Upper lobe of left lung (tissue), 6 donors: ENCODE measurements at regions not wholly inside any gene's neighbourhood (a gene's known extent, or its start where the extent isn't known, plus 50 kb on each side); places are given as distances from the start of the nearest gene placed in this dataset.
"Not testable (repeated sequence)": the region's sequence is repeated elsewhere in the genome, so short reads cannot be mapped to it uniquely, and the experiment has no call there.

Source experiments
- ATAC-seq, 2 donors: fragments of 200-7000 bp; cut with Tn5 transposase; one replicate each; pipeline ENCODE4 v1.9.1; 2022; ENCODE audit warnings: mild to moderate bottlenecking in 2 of 2, moderate library complexity in 2 of 2; ENCODE audit not compliant: low FRiP score in 2 of 2
- DNase-seq, 2 donors: peaks; one replicate each; pipeline ENCODE4 v3.0.0-alpha.2; 2019 to 2020
- H3K27ac ChIP-seq, 4 donors: fragments of 200-600 bp; sonication (generic); one replicate each; pipeline ENCODE4 v1.5.1; 2016 to 2019
- H3K27me3 ChIP-seq, 4 donors: fragments of 200-600 bp; sonication (generic); one replicate each; pipeline ENCODE4 v1.5.1; 2017 to 2019
- H3K36me3 ChIP-seq, 4 donors: fragments of 200-600 bp; sonication (generic); one replicate each; pipeline ENCODE4 v1.5.1; 2016 to 2019
- H3K4me1 ChIP-seq, 4 donors: fragments of 200-600 bp; sonication (generic); one replicate each; pipeline ENCODE4 v1.5.1; 2018 to 2019
- H3K4me3 ChIP-seq, 4 donors: fragments of 200-600 bp; sonication (generic); one replicate each; pipeline ENCODE4 v1.5.1; 2017 to 2019; ENCODE audit warnings: mild to moderate bottlenecking in 2 of 4, moderate library complexity in 1 of 4
- H3K9me3 ChIP-seq, 4 donors: fragments of 200-600 bp; sonication (generic); one replicate each; pipeline ENCODE4 v1.5.1; 2018 to 2019
- CTCF ChIP-seq, 6 experiments: fragments of 450-650 bp in 4 of 6; fragments of 200-600 bp in 2 of 6; sonication (generic) in 2 of 6; IDR thresholded peaks; one replicate each; pipeline ENCODE4 v1.5.1; 2016 to 2019; ENCODE audit warnings: antibody characterized with exemption in 6 of 6
- EP300 ChIP-seq, 4 donors: sonication (generic); formaldehyde crosslinking; IDR thresholded peaks; one replicate each; pipeline ENCODE4 v1.5.1; 2017; ENCODE audit warnings: antibody characterized with exemption in 4 of 4, control low read depth in 2 of 4
- POLR2A ChIP-seq, 4 donors: fragments of 450-650 bp; IDR thresholded peaks; one replicate each; pipeline ENCODE4 v1.5.1; 2016 to 2017; ENCODE audit warnings: antibody characterized with exemption in 4 of 4, mild to moderate bottlenecking in 2 of 4
- POLR2AphosphoS5 ChIP-seq, 2 donors: sonication (generic); formaldehyde crosslinking; IDR thresholded peaks; one replicate each; pipeline ENCODE4 v1.5.1; 2017; ENCODE audit warnings: antibody characterized with exemption in 2 of 2
- WGBS, 2 donors: methylation state at CpG; one replicate each; pipeline ENCODE4 v1.1.5; 2017 to 2018; 5-methylcytosine and 5-hydroxymethylcytosine counted together
- donor health status: DM: no; HTN: no; CAD: no; lungs with moderate emphysema.
- donor health status: DM: no; HTN: yes; CAD: no; lungs with severe emphysema.

- H3K4me3 ChIP-seq: no peak overlapping the region
- H3K9me3 ChIP-seq: no peaks in the 10 kb centered on the region
- 91 to 95% methylated on average over 4 of the region's 4 CpGs for WGBS, 2 donors
- TF ChIP-seq CTCF (IDR thresholded peaks at IDR 0.05) (no peak), POLR2AphosphoS5 (IDR thresholded peaks at IDR 0.05) (no peak), EP300 (IDR thresholded peaks at IDR 0.05) (no peak), POLR2A (IDR thresholded peaks at IDR 0.05) (no peak)
- H3K36me3 ChIP-seq: no peaks in the 10 kb centered on the region
- no peak for DNase-seq
- no peak overlapping the region for H3K27ac ChIP-seq
- H3K4me1 ChIP-seq: no peaks in the 10 kb centered on the region
- no peaks in the 10 kb centered on the region for H3K27me3 ChIP-seq
- ATAC-seq: no peak
Observed at GRCh38 chr6:27736686-27737085, 175.5 kb downstream of the OR2B2 start.

- DNase-seq (no peak), ATAC-seq (no peak)
- H3K27me3 ChIP-seq: no peaks in the 10 kb centered on the region
- no peaks in the 10 kb centered on the region for H3K36me3 ChIP-seq
- no peak overlapping the region for H3K27ac ChIP-seq
- H3K9me3 ChIP-seq: no peaks in the 10 kb centered on the region
- 81 to 83% methylated on average over 16 of the region's 16 CpGs for WGBS, 2 donors
- H3K4me3 ChIP-seq: no peak overlapping the region
- no peaks in the 10 kb centered on the region for H3K4me1 ChIP-seq
- TF ChIP-seq CTCF (IDR thresholded peaks at IDR 0.05): no peak
- no peak for TF ChIP-seq EP300 (IDR thresholded peaks at IDR 0.05)
- TF ChIP-seq POLR2A (IDR thresholded peaks at IDR 0.05): no peak
- TF ChIP-seq POLR2AphosphoS5 (IDR thresholded peaks at IDR 0.05): no peak
Observed at GRCh38 chr6:27728442-27728841, 183.8 kb downstream of the OR2B2 start.

GRCh38 chr6:27726619-27727023 lies 185.6 kb downstream of the OR2B2 start:
- Histone ChIP-seq H3K4me3 (no peak overlapping the region), H3K27me3 (no peaks in the 10 kb centered on the region), H3K27ac (no peak overlapping the region), H3K4me1 (no peaks in the 10 kb centered on the region), H3K9me3 (no peaks in the 10 kb centered on the region), H3K36me3 (no peaks in the 10 kb centered on the region)
- no peak for DNase-seq
- no peak for TF ChIP-seq POLR2A (IDR thresholded peaks at IDR 0.05)
- no peak for TF ChIP-seq CTCF (IDR thresholded peaks at IDR 0.05)
- TF ChIP-seq POLR2AphosphoS5 (IDR thresholded peaks at IDR 0.05): no peak
- TF ChIP-seq EP300 (IDR thresholded peaks at IDR 0.05): no peak
- ATAC-seq: no peak
- 58 to 66% methylated on average over 10 of the region's 10 CpGs for WGBS, 2 donors

- Histone ChIP-seq H3K27ac (no peak overlapping the region), H3K27me3 (no peaks in the 10 kb centered on the region), H3K4me3 (no peak overlapping the region), H3K4me1 (no peaks in the 10 kb centered on the region), H3K9me3 (no peaks in the 10 kb centered on the region), H3K36me3 (no peaks in the 10 kb centered on the region)
- 38 to 55% methylated on average over 19 of the region's 19 CpGs for WGBS, 2 donors
- TF ChIP-seq EP300 (IDR thresholded peaks at IDR 0.05) (no peak), CTCF (IDR thresholded peaks at IDR 0.05) (no peak), POLR2A (IDR thresholded peaks at IDR 0.05) (no peak), POLR2AphosphoS5 (IDR thresholded peaks at IDR 0.05) (no peak)
- ATAC-seq (no peak), DNase-seq (no peak)
Observed at GRCh38 chr6:27720607-27721580, 191.3 kb downstream of the OR2B2 start.

GRCh38 chr6:27719039-27719438 lies 193.2 kb downstream of the OR2B2 start:
- WGBS, 2 donors: 70 to 79% methylated on average over 8 of the region's 8 CpGs
- not testable (repeated sequence) for H3K4me1 ChIP-seq, H3K27ac ChIP-seq, H3K27me3 ChIP-seq, H3K4me3 ChIP-seq, ATAC-seq, DNase-seq, H3K9me3 ChIP-seq, H3K36me3 ChIP-seq
